Adrenal gland (tissue), 9 donors: ENCODE measurements at regions not wholly inside any gene's neighbourhood (a gene's known extent, or its start where the extent isn't known, plus 50 kb on each side); places are given as distances from the start of the nearest gene placed in this dataset.

Source experiments
- DNase-seq, 7 donors: peaks; one replicate each; pipeline ENCODE4 v3.0.0-alpha.2; 2019 to 2020
- H3K27ac ChIP-seq, 5 donors: fragments of 200-600 bp; sonication (generic) in 4 of 5; 1 replicate in 3 of 5; 2 replicates in 2 of 5; pipeline versions ENCODE4 v1.5.1 to v1.8.0; 2016 to 2020; ENCODE audit warnings: mild to moderate bottlenecking in 1 of 5
- H3K27me3 ChIP-seq: fragments of 200-600 bp; 2 replicates; pipeline ENCODE4 v1.8.0; 2021
- H3K36me3 ChIP-seq, 2 donors: fragments of 200-600 bp; replicated peaks in 1 of 2; 1 replicate in 1 of 2; 2 replicates in 1 of 2; pipeline versions ENCODE4 v1.5.1 to v1.8.0; 2018 to 2022
- H3K4me1 ChIP-seq, 2 donors: fragments of 200-600 bp; replicated peaks in 1 of 2; 1 replicate in 1 of 2; 2 replicates in 1 of 2; pipeline versions ENCODE4 v1.5.1 to v1.8.0; 2018 to 2021
- H3K4me3 ChIP-seq, 4 donors: fragments of 200-600 bp; sonication (generic) in 3 of 4; one replicate each; pipeline ENCODE4 v1.5.1; 2016 to 2018
- H3K9me3 ChIP-seq, 3 donors: fragments of 200-600 bp; sonication (generic) in 1 of 3; replicated peaks in 1 of 3; 1 replicate in 2 of 3; 2 replicates in 1 of 3; pipeline versions ENCODE4 v1.5.1 to v1.8.0; 2016 to 2021
- CTCF ChIP-seq, 6 experiments: fragments of 450-650 bp in 4 of 6; fragments of 200-600 bp in 2 of 6; sonication (generic) in 1 of 6; IDR thresholded peaks; 1 replicate in 5 of 6; 2 replicates in 1 of 6; pipeline versions ENCODE4 v1.5.1 to v1.8.0; 2016 to 2021; ENCODE audit warnings: antibody characterized with exemption in 6 of 6, mild to moderate bottlenecking in 2 of 6, moderate library complexity in 1 of 6
- POLR2A ChIP-seq, 2 donors: fragments of 450-650 bp; IDR thresholded peaks; one replicate each; pipeline ENCODE4 v1.6.1; 2017; ENCODE audit warnings: antibody characterized with exemption in 2 of 2, mild to moderate bottlenecking in 2 of 2, moderate library complexity in 1 of 2
- WGBS, 4 donors: extraction: QIAGEN DNeasy Blood & Tissue Kit in 2 of 4; methylation state at CpG; one replicate each; pipeline versions ENCODE4 v1.1.5 to v1.1.7; 2013 to 2017; 5-methylcytosine and 5-hydroxymethylcytosine counted together
- intact Hi-C, 2 donors: fragments of 100-400 bp; cut with DNase I; formaldehyde crosslinking; loops; one replicate each; pipeline versions ENCODE4 v1.14.1 to v1.15.0; 2022 to 2023
- donor health status: healthy with polysubstance abuse.
- donor health status: Bipolar disorder and iron deficiency.
- donor health status: DM: yes; HTN: yes; CAD: no.
- donor health status: DM: no; HTN: no; CAD: no.
- donor health status: DM: no; HTN: no; CAD: no.

- no peak for DNase-seq
- H3K27me3 ChIP-seq: no peaks in the 10 kb centered on the region
- WGBS, 4 donors: 65 to 83% (median 72%) methylated on average over 8 to 9 of the region's 9 CpGs
- no peaks in the 10 kb centered on the region for H3K36me3 ChIP-seq
- H3K4me3 ChIP-seq: no peak overlapping the region
- intact Hi-C loops: no loop called here
- no peaks in the 10 kb centered on the region for H3K4me1 ChIP-seq
- no peak overlapping the region for H3K27ac ChIP-seq
- H3K9me3 ChIP-seq: peaks cover 0 to 7% (median 0%) of the 10 kb centered on the region in 3 donors
- TF ChIP-seq CTCF (IDR thresholded peaks at IDR 0.05) (no peak), POLR2A (IDR thresholded peaks at IDR 0.05) (no peak)
Measured at GRCh38 chr19:31516756-31517155, 167.5 kb upstream of the TSHZ3 start.

- no peak for TF ChIP-seq POLR2A (IDR thresholded peaks at IDR 0.05)
- no peak for TF ChIP-seq CTCF (IDR thresholded peaks at IDR 0.05)
- intact Hi-C loops: no loop called here
- Histone ChIP-seq H3K4me1 (no peaks in the 10 kb centered on the region), H3K36me3 (no peaks in the 10 kb centered on the region), H3K4me3 (no peak overlapping the region), H3K27ac (no peak overlapping the region), H3K9me3 (peaks cover 0 to 7% (median 0%) of the 10 kb centered on the region in 3 donors), H3K27me3 (no peaks in the 10 kb centered on the region)
- no peak for DNase-seq
- WGBS, 4 donors: 83 to 89% (median 87%) methylated on average over 22 to 33 of the region's 33 CpGs
Measured at GRCh38 chr19:31517224-31518180, 168.3 kb upstream of the TSHZ3 start.

GRCh38 chr19:31518216-31519020 is 169.2 kb upstream of the TSHZ3 start:
- H3K4me3 ChIP-seq: no peak overlapping the region
- 56 to 71% (median 64%) methylated on average over 12 to 13 of the region's 13 CpGs for WGBS, 4 donors
- no peak overlapping the region for H3K27ac ChIP-seq
- H3K9me3 ChIP-seq: peaks cover 0 to 7% (median 0%) of the 10 kb centered on the region in 3 donors
- no peak for DNase-seq
- no peaks in the 10 kb centered on the region for H3K27me3 ChIP-seq
- intact Hi-C loops: no loop called here
- no peak for TF ChIP-seq POLR2A (IDR thresholded peaks at IDR 0.05)
- TF ChIP-seq CTCF (IDR thresholded peaks at IDR 0.05): no peak
- H3K4me1 ChIP-seq: no peaks in the 10 kb centered on the region
- no peaks in the 10 kb centered on the region for H3K36me3 ChIP-seq

GRCh38 chr19:31519256-31519655 is 170.0 kb upstream of the TSHZ3 start:
- Histone ChIP-seq H3K27me3 (no peaks in the 10 kb centered on the region), H3K27ac (no peak overlapping the region), H3K4me1 (no peaks in the 10 kb centered on the region), H3K36me3 (no peaks in the 10 kb centered on the region), H3K4me3 (no peak overlapping the region), H3K9me3 (peaks cover 0 to 7% (median 0%) of the 10 kb centered on the region in 3 donors)
- 39 to 45% (median 42%) methylated on average over 3 of the region's 3 CpGs for WGBS, 4 donors
- intact Hi-C loops: no loop called here
- no peak for DNase-seq
- TF ChIP-seq CTCF (IDR thresholded peaks at IDR 0.05): no peak
- TF ChIP-seq POLR2A (IDR thresholded peaks at IDR 0.05): no peak
